Dermis microvascular lymphatic vessel endothelial cell (primary cell): ENCODE measurements at regions not wholly inside any gene's neighbourhood (a gene's known extent, or its start where the extent isn't known, plus 50 kb on each side); places are given as distances from the start of the nearest gene placed in this dataset.

Source experiments
- DNase-seq, 2 donors: peaks; one replicate each; pipeline versions ENCODE4 v3.0.0 to v3.0.0-alpha.2; 2010; ENCODE audit warnings: low read depth in 2 of 2

DNA sequence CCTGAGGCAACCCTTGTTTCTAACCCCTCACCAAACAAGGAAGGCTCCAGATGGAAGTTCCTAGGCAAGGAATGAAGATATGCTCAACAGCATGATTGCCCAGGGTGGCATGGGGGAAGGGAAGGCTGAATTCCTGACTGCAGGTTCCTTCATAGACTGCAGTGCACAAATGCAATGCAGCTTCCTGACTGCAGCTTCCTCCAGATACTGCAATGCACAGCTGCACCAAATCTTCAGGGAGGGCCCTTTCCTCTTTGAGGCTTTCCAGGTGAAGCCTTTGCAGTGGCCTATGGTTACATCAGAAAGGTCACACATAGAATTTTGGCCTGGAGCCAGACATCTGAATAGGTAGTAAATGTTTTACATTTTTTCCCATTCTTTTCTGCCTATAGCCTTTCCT lies 58.8 kb upstream of the DYNAP start:
- DNase-seq = no peak

DNA sequence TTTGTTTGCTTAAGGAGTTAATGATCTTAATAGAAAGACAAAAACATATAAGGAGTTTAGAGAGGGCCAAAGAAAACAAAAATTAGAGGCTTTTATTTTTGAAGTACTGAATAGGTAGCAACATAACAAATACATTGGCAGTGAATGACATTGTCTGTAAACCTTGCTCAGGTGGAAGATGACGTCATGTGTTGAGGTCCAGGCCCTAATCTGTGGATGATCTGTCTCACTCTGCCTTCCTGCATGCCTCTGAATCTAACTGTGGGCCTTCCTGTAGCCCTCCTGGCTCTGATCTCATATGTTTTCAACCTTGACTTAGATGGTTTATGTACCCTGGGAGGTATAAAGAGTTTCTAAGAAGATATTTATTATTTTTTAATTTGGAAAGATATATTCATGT lies 58.1 kb upstream of the DYNAP start:
- no peak for DNase-seq
